HG02840 (cell line): ENCODE measurements at regions not wholly inside any gene's neighbourhood (a gene's known extent, or its start where the extent isn't known, plus 50 kb on each side); places are given as distances from the start of the nearest gene placed in this dataset.

Source experiments
- ATAC-seq: cut with Tn5 transposase; IDR thresholded peaks from one replicate; pipeline ENCODE4 v1.9.1; 2021; ENCODE audit warnings: mild to moderate bottlenecking, moderate library complexity, moderate number of reproducible peaks; ENCODE audit not compliant: unreplicated experiment, low FRiP score

DNA sequence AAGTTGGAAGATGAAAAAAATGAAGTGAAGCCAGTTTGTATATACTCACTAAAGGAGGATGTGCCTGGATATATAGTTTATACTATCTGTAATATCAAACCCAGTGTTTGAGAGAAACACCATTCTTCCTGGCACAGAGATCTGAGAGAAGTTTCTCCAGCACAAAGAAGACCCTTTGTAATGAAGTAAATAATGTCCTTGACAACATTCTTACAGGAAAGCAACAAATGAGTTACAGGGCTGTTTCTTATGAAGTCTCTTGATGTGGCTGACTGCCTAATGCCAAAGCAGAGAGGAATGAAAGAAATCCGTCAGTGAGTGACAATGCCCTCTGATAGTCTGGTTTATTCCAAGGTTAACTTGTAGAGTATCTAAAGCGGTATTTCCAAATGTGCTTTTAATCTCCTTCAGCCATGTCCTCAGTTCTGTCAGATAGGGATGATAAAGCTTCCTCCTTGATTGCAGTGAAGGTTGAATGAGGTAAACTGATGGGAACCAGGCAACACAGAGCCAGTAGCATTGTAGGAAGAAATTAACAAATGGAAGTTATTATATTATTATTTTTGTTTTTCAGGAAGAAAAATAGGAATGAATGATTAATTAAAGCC is 123.1 kb upstream of the ZNF608 start:
- no peak for ATAC-seq

DNA sequence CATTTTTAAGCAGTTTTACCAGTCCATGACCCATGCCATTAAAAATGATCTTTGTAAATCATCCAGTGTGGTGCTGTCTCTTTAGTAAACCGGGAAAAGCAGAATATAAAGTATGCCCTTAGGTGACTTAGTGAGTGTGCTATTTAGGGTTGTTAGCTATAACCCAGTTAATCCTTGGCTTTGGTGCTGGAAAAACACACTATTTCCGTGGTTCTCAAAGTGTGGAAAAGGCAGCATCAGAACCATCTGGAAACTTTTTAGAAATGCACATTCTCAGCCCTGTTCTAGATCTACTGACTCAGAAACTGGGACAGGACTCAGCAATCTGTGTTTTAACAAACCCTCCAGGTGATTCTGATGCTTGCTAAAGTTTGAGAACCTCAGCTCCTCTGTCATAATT is 123.6 kb upstream of the ZNF608 start:
- ATAC-seq, result no peak

- ATAC-seq, result no peak
Measured at GRCh38 chr5:124871303-124871702, 124.9 kb upstream of the ZNF608 start.

DNA sequence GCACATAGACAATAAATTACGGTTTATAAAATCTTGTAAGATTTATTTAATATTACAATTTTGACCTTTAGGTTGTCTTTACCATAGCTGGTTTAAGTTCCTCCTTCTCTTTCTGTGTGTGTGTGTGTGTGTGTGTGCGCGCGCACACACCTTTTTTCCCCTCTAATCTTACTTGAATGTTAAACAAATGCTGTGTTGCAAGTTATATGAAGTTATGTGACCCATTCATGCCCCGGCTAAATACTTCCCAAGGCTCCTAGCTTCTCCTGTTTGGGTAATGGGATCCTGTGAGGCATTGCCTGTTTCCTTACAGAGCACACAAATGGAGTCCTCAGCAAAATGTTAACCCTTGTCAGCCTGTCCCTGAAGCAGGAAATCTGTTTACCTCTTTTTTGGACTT is 125.6 kb upstream of the ZNF608 start:
- no peak for ATAC-seq

DNA sequence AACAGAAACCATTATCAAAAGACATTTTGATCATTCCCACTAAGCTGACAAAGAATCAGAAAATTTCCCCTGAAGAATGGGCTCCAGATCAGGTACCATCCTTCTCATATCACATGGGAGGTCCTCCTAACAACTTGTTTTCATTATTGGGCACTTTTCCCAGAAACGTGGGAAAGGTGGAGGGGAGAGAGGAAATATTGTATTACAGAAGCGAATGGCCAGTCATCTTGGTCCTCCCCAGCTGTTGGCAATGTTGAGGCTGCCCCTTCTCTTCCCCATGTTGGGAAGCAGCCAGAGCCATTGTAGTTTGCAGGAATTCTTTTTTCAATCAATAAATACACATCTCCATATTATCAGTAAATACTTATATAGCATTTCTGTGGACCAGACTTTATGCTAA is 126.2 kb upstream of the ZNF608 start:
- no peak for ATAC-seq

GRCh38 chr5:124873188-124873587 is 126.7 kb upstream of the ZNF608 start:
- ATAC-seq, result no peak

DNA sequence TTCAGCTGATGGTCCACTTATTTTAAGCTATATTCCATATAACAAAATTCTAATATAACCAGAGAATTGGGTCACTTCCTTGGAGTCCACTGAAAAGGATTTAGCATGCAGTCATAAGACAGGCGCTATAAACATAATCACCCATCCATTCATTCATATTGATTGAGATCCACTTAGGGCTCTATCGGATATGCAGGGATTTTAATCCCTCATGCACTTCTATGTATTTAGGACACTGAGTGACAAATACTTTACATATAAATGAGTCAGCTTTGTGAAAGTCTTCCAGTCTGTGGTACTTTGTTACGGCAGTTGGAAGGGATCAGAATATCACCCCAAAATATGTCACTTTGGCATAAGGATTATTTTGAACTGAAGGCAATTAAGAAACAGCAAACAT is 127.3 kb upstream of the ZNF608 start:
- no peak for ATAC-seq

GRCh38 chr5:124876566-124876965 is 130.1 kb upstream of the ZNF608 start:
- no peak for ATAC-seq

GRCh38 chr5:124876983-124877382 is 130.5 kb upstream of the ZNF608 start:
- no peak for ATAC-seq

GRCh38 chr5:124877501-124878146 is 131.2 kb upstream of the ZNF608 start:
- no peak for ATAC-seq

DNA sequence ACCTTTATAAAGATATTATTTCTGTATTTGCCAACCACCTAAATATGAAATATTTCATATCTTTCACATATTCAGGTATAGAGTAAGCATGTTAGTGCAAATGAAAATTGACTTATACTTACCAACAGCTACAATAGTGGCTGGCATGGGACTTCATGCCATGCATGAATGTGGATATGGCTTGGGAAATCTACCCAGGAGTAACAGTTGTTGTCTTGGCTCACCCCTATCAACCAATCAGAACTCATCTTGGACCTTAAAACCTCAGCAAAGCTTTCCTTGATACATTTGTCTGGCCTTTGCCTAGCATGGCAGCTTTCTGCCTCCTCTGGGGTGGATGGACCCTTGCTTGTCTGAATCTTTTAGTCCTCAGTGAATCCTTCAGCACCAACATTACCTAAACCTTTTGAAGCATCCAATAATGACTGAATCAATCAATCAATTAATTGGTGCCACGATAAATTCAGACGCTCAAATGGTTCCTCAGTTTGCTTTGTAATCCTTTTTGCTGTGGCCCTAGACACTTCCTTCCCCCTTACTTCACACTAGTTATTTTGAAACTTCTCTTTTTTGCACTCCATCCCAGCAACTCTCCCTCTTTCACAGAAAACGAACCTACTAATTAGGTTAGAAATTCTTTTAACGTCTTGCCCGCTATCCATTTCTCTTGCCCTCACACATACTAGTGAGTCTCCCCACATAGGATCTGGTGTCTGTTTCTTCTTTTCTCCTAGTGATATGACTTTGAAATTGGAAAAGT is 132.3 kb upstream of the ZNF608 start:
- ATAC-seq, result no peak

- no peak for ATAC-seq
Measured at GRCh38 chr5:124880903-124881697, 134.7 kb upstream of the ZNF608 start.

DNA sequence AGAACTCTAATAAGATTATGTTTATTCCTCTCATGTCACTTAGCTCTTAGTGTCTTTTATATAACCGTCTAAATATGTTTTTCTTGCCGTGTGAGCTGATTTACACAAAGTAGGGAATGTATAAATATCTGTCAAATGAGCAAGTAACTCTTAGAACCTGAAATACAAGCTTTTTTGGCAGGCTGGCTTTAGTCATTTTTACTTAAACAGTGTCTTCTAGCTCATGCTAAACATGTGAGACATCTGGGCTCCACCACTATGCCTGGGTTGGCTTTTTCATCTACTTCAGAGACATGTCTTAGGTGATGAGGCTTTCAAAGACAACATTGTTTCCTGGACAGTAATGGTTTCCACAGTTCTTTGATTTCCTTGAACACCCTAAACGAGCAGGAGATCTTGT is 137.2 kb upstream of the ZNF608 start:
- no peak for ATAC-seq

GRCh38 chr5:124884114-124884513 is 137.7 kb upstream of the ZNF608 start:
- ATAC-seq, result no peak

DNA sequence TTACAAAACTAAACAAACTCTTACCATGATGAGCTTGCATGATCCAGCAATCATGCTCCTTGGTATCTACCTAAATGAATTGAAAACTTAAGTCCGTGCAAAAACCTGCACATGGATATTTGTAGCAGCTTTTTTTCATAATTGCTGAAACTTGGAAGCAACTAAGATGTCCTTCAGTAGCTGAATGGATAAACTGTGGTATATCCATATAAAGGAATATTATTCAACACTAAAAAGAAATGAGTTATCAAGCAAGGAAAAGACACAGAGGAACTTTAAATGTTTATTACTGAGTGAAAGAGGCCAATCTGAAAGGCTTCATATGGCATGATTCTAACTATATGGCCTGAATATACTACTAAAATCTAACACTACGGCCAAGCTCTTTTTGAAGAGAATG is 139.1 kb upstream of the ZNF608 start:
- no peak for ATAC-seq

DNA sequence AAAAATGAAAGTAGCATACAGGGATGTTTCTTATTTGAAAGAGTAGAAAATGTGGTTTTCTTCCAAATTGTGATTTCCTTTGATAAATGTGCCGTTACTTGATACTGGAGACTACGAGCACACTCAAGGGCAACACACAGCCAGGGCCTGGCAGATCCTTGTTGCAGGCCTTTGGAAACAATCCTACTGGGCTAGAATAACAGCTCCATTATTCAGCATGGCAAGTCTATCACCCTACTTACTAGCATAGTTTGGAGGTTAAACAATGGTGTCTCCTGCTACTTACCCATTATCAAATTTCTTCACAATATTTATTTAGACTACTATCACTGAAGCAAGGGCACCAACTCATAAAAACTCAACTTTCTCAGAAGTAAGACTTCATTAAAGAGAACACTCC is 140.8 kb upstream of the ZNF608 start:
- no peak for ATAC-seq

- no peak for ATAC-seq
Measured at GRCh38 chr5:124888050-124888506, 141.6 kb upstream of the ZNF608 start.

- ATAC-seq, result no peak
Measured at GRCh38 chr5:124888622-124889485, 142.4 kb upstream of the ZNF608 start.

GRCh38 chr5:124889486-124889825 is 143.0 kb upstream of the ZNF608 start:
- ATAC-seq, result no peak

DNA sequence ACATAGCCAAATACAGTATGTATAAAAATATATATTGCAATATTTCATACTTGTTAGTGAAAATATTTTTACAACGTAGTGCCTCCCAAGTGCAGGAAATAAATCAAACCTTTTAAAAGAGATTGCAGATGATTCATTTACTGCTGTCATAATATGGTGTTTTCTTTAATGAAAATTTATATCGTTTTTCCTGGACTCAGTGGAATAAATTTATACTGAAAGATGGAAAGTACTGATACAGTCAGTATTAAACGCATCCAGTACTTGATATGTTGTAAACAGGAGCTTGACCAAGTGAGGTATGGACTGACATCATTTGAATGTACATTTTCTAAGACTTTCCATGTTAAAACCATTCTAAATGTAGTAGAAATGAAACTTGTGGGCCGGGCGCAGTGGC is 143.4 kb upstream of the ZNF608 start:
- ATAC-seq, result no peak
